ENCODE measurements at regions not wholly inside any gene's neighbourhood (a gene's known extent, or its start where the extent isn't known, plus 50 kb on each side); places are given as distances from the start of the nearest gene placed in this dataset.

DNA sequence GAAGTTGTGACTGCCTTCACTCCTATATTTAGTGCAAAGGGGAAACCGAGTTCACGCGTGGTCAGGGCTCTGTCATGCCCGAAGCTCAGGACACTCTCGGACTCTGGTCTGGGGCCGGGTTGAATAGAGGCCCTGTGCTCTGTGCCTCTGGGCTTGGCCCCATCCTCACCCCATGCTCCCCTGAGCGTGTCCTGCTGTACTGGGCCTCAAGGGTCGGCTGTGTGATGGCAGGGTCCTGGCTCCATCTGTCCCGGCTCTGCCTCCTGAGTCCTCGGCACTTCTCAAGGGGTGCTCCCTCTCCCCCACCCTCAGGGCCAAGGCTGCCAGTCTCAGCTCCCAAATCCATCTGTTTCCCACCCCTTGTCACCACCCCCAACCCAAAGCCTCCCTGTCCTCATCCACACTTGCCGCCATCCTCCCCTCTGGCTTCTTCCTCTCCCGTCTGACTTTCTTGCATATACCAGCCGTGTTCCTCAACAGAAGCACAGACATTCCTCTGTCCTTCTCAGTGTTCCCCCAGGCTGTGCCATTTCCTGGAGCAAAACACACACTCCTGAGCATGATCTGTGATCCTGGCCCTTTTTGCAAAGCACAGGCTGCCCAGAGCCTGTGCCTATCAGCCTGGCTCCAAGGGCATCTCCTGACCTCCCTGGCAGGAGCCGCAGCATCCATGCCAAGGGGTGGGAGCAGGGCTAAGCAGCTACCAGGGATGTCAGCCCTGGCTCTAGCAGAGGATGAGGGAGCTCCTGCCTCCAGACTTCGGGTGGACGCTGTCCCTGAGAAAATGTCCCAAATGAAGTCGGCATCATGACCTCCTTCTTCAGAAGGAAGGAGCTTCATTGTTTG, 64.2 kb upstream of the OTOS start:
- Histone ChIP-seq H3K4me3 (ENCODE audit: low read depth in 1 of 2, low read length in 2 of 2) (no peak overlapping the region), H3K27ac (ENCODE audit: low read length) (no peak overlapping the region), H3K4me1 (ENCODE audit: insufficient read depth, low read length) (no peaks in the 10 kb centered on the region), H3K9ac (ENCODE audit: low read depth, low read length) (no peak overlapping the region), H3K79me2 (ENCODE audit: insufficient read depth, low read length) (no peaks in the 10 kb centered on the region), H3K9me3 (ENCODE audit: insufficient read depth, low read length, severe bottlenecking) (no peaks in the 10 kb centered on the region), H3K27me3 (ENCODE audit: insufficient read depth, low read length, poor library complexity) (peaks cover 11% of the 10 kb centered on the region), H2AFZ (ENCODE audit: low read depth, low read length) (no peak overlapping the region), H3K4me2 (ENCODE audit: insufficient read depth, low read length) (no peak overlapping the region), H3K36me3 (ENCODE audit: insufficient read depth, low read length) (no peaks in the 10 kb centered on the region), H4K20me1 (ENCODE audit: insufficient read depth, low read length) (0 out of 2 replicates have a peak, but pooled peaks cover 3% of the 10 kb centered on the region)
- DNase-seq = no peak
- TF ChIP-seq, protein P1, sequence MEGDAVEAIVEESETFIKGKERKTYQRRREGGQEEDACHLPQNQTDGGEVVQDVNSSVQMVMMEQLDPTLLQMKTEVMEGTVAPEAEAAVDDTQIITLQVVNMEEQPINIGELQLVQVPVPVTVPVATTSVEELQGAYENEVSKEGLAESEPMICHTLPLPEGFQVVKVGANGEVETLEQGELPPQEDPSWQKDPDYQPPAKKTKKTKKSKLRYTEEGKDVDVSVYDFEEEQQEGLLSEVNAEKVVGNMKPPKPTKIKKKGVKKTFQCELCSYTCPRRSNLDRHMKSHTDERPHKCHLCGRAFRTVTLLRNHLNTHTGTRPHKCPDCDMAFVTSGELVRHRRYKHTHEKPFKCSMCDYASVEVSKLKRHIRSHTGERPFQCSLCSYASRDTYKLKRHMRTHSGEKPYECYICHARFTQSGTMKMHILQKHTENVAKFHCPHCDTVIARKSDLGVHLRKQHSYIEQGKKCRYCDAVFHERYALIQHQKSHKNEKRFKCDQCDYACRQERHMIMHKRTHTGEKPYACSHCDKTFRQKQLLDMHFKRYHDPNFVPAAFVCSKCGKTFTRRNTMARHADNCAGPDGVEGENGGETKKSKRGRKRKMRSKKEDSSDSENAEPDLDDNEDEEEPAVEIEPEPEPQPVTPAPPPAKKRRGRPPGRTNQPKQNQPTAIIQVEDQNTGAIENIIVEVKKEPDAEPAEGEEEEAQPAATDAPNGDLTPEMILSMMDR (IDR thresholded peaks at IDR 0.05; ENCODE audit: borderline replicate concordance, extremely low read depth, low read length, poor library complexity, severe bottlenecking) = no peak
- TF ChIP-seq EZH2 (IDR thresholded peaks at IDR 0.05; ENCODE audit: borderline replicate concordance, low read depth, low read length, severe bottlenecking) = no peak
- ATAC-seq (ENCODE audit: insufficient read depth, low read depth) = no peak

GRCh38 chr2:240205348-240205747, 64.9 kb upstream of the OTOS start:
- Histone ChIP-seq H3K27ac (ENCODE audit: low read length) (no peak overlapping the region), H3K9ac (ENCODE audit: low read depth, low read length) (no peak overlapping the region), H3K36me3 (ENCODE audit: insufficient read depth, low read length) (no peaks in the 10 kb centered on the region), H3K9me3 (ENCODE audit: insufficient read depth, low read length, severe bottlenecking) (no peaks in the 10 kb centered on the region), H3K4me1 (ENCODE audit: insufficient read depth, low read length) (no peaks in the 10 kb centered on the region), H4K20me1 (ENCODE audit: insufficient read depth, low read length) (0 out of 2 replicates have a peak, but pooled peaks cover 3% of the 10 kb centered on the region), H3K4me3 (ENCODE audit: low read depth in 1 of 2, low read length in 2 of 2) (no peak overlapping the region), H3K4me2 (ENCODE audit: insufficient read depth, low read length) (no peak overlapping the region), H3K79me2 (ENCODE audit: insufficient read depth, low read length) (no peaks in the 10 kb centered on the region), H2AFZ (ENCODE audit: low read depth, low read length) (no peak overlapping the region), H3K27me3 (ENCODE audit: insufficient read depth, low read length, poor library complexity) (peaks cover 11% of the 10 kb centered on the region)
- DNase-seq (no peak), ATAC-seq (ENCODE audit: insufficient read depth, low read depth) (no peak)
- TF ChIP-seq, protein P1 (IDR thresholded peaks at IDR 0.05; ENCODE audit: borderline replicate concordance, extremely low read depth, low read length, poor library complexity, severe bottlenecking) = no peak
- TF ChIP-seq EZH2 (IDR thresholded peaks at IDR 0.05; ENCODE audit: borderline replicate concordance, low read depth, low read length, severe bottlenecking) = no peak

- Histone ChIP-seq H3K27ac (ENCODE audit: low read length) (no peak overlapping the region), H3K4me3 (ENCODE audit: low read depth in 1 of 2, low read length in 2 of 2) (no peak overlapping the region), H3K4me1 (ENCODE audit: insufficient read depth, low read length) (no peaks in the 10 kb centered on the region), H3K4me2 (ENCODE audit: insufficient read depth, low read length) (no peak overlapping the region), H3K9me3 (ENCODE audit: insufficient read depth, low read length, severe bottlenecking) (no peaks in the 10 kb centered on the region), H2AFZ (ENCODE audit: low read depth, low read length) (no peak overlapping the region), H3K27me3 (ENCODE audit: insufficient read depth, low read length, poor library complexity) (peaks cover 11% of the 10 kb centered on the region), H4K20me1 (ENCODE audit: insufficient read depth, low read length) (0 out of 2 replicates have a peak, but pooled peaks cover 3% of the 10 kb centered on the region), H3K79me2 (ENCODE audit: insufficient read depth, low read length) (no peaks in the 10 kb centered on the region), H3K36me3 (ENCODE audit: insufficient read depth, low read length) (no peaks in the 10 kb centered on the region), H3K9ac (ENCODE audit: low read depth, low read length) (no peak overlapping the region)
- DNase-seq (no peak), ATAC-seq (ENCODE audit: insufficient read depth, low read depth) (no peak)
- TF ChIP-seq, protein P1 (IDR thresholded peaks at IDR 0.05; ENCODE audit: borderline replicate concordance, extremely low read depth, low read length, poor library complexity, severe bottlenecking) = no peak
- no peak for TF ChIP-seq EZH2 (IDR thresholded peaks at IDR 0.05; ENCODE audit: borderline replicate concordance, low read depth, low read length, severe bottlenecking)
Measured at GRCh38 chr2:240205772-240206171, 65.3 kb upstream of the OTOS start.
